GM19452 (cell line): ENCODE measurements at regions not wholly inside any gene's neighbourhood (a gene's known extent, or its start where the extent isn't known, plus 50 kb on each side); places are given as distances from the start of the nearest gene placed in this dataset.

Source experiments
- ATAC-seq: cut with Tn5 transposase; IDR thresholded peaks from one replicate; pipeline ENCODE4 v1.9.1; 2021; ENCODE audit not compliant: unreplicated experiment

GRCh38 chr2:2758793-2759367 lies 427.8 kb upstream of the MYT1L start:
- ATAC-seq: no peak

- ATAC-seq: no peak
Observed at GRCh38 chr2:2757764-2758163, 426.7 kb upstream of the MYT1L start.

GRCh38 chr2:2756886-2757285 lies 425.8 kb upstream of the MYT1L start:
- no peak for ATAC-seq

GRCh38 chr2:2755990-2756389 lies 424.9 kb upstream of the MYT1L start:
- no peak for ATAC-seq

GRCh38 chr2:2754940-2755339 lies 423.9 kb upstream of the MYT1L start:
- no peak for ATAC-seq

- no peak for ATAC-seq
Observed at GRCh38 chr2:2751715-2752315, 420.7 kb upstream of the MYT1L start.

- ATAC-seq: no peak
Observed at GRCh38 chr2:2750867-2751714, 420.0 kb upstream of the MYT1L start.

GRCh38 chr2:2749206-2749598 lies 418.1 kb upstream of the MYT1L start:
- no peak for ATAC-seq

GRCh38 chr2:2748399-2749205 lies 417.5 kb upstream of the MYT1L start:
- no peak for ATAC-seq

GRCh38 chr2:2747797-2748301 lies 416.8 kb upstream of the MYT1L start:
- ATAC-seq: no peak

- no peak for ATAC-seq
Observed at GRCh38 chr2:2746731-2747130, 415.7 kb upstream of the MYT1L start.

- ATAC-seq: no peak
Observed at GRCh38 chr2:2744958-2745715, 414.1 kb upstream of the MYT1L start.

- ATAC-seq: no peak
Observed at GRCh38 chr2:2744107-2744506, 413.0 kb upstream of the MYT1L start.

GRCh38 chr2:2743164-2743571 lies 412.1 kb upstream of the MYT1L start:
- ATAC-seq: no peak

GRCh38 chr2:2742726-2743125 lies 411.7 kb upstream of the MYT1L start:
- ATAC-seq: no peak

GRCh38 chr2:2740238-2740775 lies 409.2 kb upstream of the MYT1L start:
- ATAC-seq: no peak

GRCh38 chr2:2739231-2739795 lies 408.2 kb upstream of the MYT1L start:
- ATAC-seq: no peak

- ATAC-seq: no peak
Observed at GRCh38 chr2:2738684-2739083, 407.6 kb upstream of the MYT1L start.

GRCh38 chr2:2738276-2738675 lies 407.2 kb upstream of the MYT1L start:
- ATAC-seq: no peak

- no peak for ATAC-seq
Observed at GRCh38 chr2:2735041-2735440, 404.0 kb upstream of the MYT1L start.
